ENCODE measurements at regions not wholly inside any gene's neighbourhood (a gene's known extent, or its start where the extent isn't known, plus 50 kb on each side); places are given as distances from the start of the nearest gene placed in this dataset.

DNA sequence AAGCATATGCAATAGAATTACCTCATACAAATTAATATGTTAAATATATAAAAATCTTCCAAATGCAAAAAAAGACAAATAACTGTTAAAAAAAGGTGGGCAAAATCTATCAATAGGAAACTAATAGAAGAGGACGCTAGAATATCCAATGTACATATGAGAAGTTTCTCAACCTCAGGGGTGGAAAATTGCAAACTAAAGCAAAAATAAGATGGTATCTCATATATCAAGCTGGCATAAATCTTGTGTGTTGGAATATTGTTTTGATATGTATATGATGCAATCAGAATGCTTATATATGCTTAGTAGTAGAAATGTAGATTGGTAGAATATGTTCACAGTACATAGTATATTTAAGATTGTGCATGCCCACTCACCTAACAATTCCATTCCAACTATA is 395.0 kb upstream of the OPRM1 start:
- Histone ChIP-seq H3K9ac (ENCODE audit: extremely low read depth, insufficient read length, low read length) (no peak overlapping the region), H3K18ac (ENCODE audit: insufficient read length, low read depth, low read length) (no peak overlapping the region), H2BK5ac (ENCODE audit: insufficient read length, low read length) (no peak overlapping the region), H3K27ac (ENCODE audit: insufficient read length, low read depth, low read length) (no peak overlapping the region), H3K9me3 (ENCODE audit: control insufficient read depth, low read depth, low read length) (no peaks in the 10 kb centered on the region), H3K79me2 (ENCODE audit: insufficient read depth, low read length) (no peaks in the 10 kb centered on the region), H3K4me1 (ENCODE audit: insufficient read depth, low read length) (no peaks in the 10 kb centered on the region), H3K23me2 (ENCODE audit: insufficient read length, low read depth, low read length, poor library complexity, severe bottlenecking) (no peaks in the 10 kb centered on the region), H3K27me3 (ENCODE audit: insufficient read depth, low read length) (no peaks in the 10 kb centered on the region), H2BK12ac (ENCODE audit: insufficient read length, low read depth, low read length) (no peak overlapping the region), H2BK20ac (ENCODE audit: low read depth, low read length, poor library complexity, severe bottlenecking) (no peak overlapping the region), H4K5ac (ENCODE audit: insufficient read length, low read depth, low read length) (no peak overlapping the region), H3T11ph (ENCODE audit: low read length) (no peak overlapping the region), H3K14ac (ENCODE audit: insufficient read depth, low read length) (no peak overlapping the region), H2AFZ (ENCODE audit: low read length) (no peak overlapping the region), H2BK15ac (ENCODE audit: low read depth, low read length) (no peak overlapping the region), H3K23ac (ENCODE audit: insufficient read length, low read depth, low read length) (no peak overlapping the region), H2BK120ac (ENCODE audit: low read depth, low read length, poor library complexity, severe bottlenecking) (no peak overlapping the region), H4K8ac (replicated peaks; ENCODE audit: insufficient read length, low read depth, low read length) (no peak overlapping the region), H4K20me1 (ENCODE audit: control insufficient read depth, insufficient read depth, insufficient read length) (no peaks in the 10 kb centered on the region), H3K79me1 (ENCODE audit: insufficient read depth, low read depth, low read length, poor library complexity, severe bottlenecking) (no peaks in the 10 kb centered on the region), H2AK5ac (ENCODE audit: insufficient read length, low read length) (no peak overlapping the region), H3K4me2 (ENCODE audit: insufficient read depth, insufficient read length, low read length) (no peak overlapping the region), H4K91ac (ENCODE audit: insufficient read length, low read depth, low read length) (no peak overlapping the region), H3K56ac (ENCODE audit: insufficient read length, low read depth, low read length) (no peak overlapping the region), H3K4ac (ENCODE audit: low read depth, low read length) (no peak overlapping the region)
- Mint-ChIP-seq H3K36me3 (ENCODE audit: insufficient read depth in 1 of 3, low read depth in 3 of 3) (no peaks in the 10 kb centered on the region), H3K9me3 (no peaks in the 10 kb centered on the region), H3K4me3 (no peak overlapping the region), H3K27ac (no peak overlapping the region), H3K4me1 (no peaks in the 10 kb centered on the region), H3K27me3 (ENCODE audit: low read depth) (no peaks in the 10 kb centered on the region)
- TF ChIP-seq, protein P1, sequence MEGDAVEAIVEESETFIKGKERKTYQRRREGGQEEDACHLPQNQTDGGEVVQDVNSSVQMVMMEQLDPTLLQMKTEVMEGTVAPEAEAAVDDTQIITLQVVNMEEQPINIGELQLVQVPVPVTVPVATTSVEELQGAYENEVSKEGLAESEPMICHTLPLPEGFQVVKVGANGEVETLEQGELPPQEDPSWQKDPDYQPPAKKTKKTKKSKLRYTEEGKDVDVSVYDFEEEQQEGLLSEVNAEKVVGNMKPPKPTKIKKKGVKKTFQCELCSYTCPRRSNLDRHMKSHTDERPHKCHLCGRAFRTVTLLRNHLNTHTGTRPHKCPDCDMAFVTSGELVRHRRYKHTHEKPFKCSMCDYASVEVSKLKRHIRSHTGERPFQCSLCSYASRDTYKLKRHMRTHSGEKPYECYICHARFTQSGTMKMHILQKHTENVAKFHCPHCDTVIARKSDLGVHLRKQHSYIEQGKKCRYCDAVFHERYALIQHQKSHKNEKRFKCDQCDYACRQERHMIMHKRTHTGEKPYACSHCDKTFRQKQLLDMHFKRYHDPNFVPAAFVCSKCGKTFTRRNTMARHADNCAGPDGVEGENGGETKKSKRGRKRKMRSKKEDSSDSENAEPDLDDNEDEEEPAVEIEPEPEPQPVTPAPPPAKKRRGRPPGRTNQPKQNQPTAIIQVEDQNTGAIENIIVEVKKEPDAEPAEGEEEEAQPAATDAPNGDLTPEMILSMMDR (conservative IDR thresholded peaks at IDR 0.05), result no peak
- no peak for DNase-seq
- no CpG with 5 or more reads among the region's 1 CpG for WGBS (ENCODE audit: extremely low coverage, insufficient read length, low lambda C conversion rate)
